ENCODE measurements at regions not wholly inside any gene's neighbourhood (a gene's known extent, or its start where the extent isn't known, plus 50 kb on each side); places are given as distances from the start of the nearest gene placed in this dataset.
"Not testable (repeated sequence)": the region's sequence is repeated elsewhere in the genome, so short reads cannot be mapped to it uniquely, and the experiment has no call there.

DNA sequence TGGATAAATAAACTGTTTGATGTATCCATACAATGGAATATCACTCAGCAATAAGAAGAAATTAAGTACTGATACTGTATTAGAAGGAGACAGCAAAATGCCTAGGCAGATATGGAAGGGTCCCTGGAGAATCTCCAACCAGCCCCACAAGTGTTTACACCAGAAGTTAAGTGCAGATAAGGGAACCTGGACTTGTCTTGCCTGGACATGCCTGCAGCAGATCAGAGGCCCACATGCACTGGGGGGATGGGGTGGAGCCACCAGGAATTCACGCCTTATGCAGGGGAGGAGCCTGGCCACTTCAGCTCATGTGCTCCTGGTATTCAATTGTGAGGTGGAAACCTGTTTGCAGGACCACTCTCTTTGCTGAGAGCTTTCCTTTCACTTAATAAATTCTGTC, 356.9 kb downstream of the TUBA3C start:
- not testable (repeated sequence) for DNase-seq (ENCODE audit: low read depth)

DNA sequence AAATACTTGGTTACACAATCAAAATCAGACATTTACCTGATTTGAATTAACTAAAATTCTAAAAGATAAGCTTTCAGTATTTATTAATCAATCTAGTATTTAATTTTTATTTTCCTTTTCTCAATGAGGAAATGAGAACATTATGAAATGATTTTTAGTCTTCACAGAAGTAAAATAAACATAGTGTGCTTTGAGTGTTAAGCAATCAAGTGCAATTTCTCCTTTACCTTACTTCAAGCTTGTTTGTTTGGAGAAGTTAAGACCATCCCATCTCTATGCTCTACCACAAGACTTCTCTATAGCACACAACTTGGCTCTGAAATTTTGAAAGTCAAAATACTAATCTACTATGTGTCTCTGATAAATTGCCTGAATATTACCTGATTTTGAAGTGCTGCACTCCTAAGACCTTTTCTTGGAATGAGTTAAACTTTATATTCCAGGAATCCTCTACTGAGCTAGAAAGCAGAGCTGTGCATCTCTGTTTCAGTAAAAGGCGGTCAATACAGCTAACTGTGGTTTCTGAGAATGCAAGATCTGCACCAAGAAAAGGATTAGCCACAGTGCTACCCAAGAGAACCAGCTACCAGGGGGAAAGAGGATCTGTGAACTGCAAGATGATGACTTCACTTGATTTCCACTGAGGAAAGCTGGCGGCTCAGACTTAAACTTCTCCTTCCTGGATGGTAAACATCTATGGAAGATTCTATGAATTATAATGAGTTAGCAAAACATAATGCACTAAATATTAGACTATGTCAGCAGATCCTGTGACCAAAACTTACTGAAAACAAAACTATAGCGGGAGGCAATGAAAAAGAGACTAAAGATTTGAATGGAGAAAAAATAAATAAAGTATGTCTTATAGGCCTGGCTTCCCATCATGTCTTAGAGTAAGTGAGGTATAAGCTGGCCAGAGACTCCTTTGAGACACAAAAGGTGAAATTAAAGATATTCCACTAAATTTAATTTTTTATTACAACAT, 358.7 kb downstream of the TUBA3C start:
- DNase-seq (ENCODE audit: low read depth) = not testable (repeated sequence)

DNA sequence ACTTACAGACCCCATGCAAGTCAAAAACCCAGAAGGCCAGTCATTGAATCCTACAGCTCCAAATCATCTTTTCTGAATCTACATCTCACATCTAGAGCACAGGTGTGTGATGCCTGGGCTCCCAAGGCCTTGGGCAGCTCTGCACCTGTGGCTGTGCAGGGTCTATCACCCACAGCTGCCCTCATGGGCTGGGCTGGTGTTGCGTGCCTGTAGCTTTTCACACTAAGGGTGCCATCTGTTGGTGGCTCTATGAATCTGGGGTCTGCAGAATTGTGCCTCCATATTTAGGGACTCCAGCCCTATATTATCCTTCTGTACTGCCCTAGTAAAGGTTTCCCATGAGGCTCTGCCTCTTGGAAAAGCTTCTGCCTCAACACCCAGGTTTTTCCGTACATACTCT, 407.6 kb downstream of the TUBA3C start:
- not testable (repeated sequence) for DNase-seq (ENCODE audit: low read depth)

DNA sequence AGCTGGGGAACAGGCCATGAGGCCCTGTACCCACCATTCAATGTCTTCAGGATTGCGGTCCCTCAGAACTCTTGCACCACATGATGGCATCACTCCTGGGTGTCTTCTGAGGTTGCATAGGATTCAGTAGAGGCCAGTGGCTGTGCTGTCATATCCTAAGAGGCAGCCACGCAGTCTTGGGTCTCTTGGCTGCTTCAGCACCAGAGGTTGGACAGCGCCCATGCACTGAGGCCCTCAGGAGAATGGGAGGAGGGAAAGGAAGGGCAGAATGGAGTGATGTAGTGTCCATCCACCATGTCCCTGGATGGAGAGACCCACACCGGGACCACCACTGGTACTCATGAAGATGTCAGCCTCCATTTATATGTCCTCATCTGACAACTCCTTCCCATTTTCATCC, 439.9 kb downstream of the TUBA3C start:
- DNase-seq (ENCODE audit: low read depth) = not testable (repeated sequence)

DNA sequence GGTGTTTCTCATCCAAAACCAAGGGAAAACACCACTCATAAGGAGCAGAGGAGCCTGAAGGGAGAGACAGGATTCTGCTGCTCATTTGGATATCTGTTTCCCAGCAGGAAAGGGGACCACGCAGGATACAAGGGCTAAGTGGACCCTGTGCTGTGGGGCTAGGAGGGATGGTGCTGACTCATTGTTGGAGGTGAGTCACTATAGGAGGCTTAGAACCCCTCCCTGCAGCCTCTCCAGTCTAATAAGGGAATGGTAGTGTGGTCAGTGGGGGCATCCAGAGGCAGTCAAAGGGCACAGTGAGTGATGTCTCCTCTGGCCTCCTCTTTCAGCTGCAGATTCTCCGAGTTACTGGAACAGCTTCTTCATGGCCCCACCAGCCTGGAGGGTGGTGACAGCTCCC, 442.3 kb downstream of the TUBA3C start:
- no peak for DNase-seq (ENCODE audit: low read depth)

DNA sequence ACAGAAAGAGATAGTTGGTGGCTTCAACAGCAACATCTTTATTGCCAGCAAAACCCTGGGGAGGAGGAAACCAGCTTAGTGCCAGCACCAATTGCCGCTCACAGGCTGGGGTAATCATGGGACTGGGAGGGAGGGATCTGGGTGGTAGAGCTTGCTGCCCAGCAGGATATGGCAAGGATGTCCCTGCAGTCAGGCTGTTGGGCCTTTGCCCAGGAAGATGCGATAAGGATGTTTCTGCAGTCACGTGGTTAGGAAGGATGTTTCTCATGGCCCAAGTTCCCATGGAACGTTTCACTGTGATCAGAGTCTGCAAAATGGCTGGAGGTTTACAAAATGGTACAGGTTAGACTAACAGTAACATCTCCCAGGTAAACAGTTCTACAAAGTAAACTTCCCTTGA, 443.5 kb downstream of the TUBA3C start:
- DNase-seq (ENCODE audit: low read depth) = not testable (repeated sequence)

DNA sequence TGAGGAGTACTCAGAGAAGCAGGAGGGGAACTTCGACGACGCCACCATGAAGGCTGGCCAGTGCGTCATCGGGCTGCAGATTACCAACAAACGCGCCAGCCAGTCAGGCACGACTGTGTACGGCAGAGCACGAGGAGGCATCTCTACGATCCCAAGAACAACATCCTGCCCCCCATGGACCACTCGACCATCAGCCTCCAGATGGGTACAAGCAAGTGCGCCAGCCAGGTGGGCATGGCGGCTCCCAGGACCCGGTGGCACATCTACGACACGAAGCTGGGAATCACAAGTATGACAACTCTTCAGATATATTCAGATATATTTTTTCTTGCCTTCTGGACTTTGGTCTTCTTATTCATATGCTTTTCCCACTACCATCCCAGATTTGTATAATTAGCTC, 454.5 kb downstream of the TUBA3C start:
- not testable (repeated sequence) for DNase-seq (ENCODE audit: low read depth)

DNA sequence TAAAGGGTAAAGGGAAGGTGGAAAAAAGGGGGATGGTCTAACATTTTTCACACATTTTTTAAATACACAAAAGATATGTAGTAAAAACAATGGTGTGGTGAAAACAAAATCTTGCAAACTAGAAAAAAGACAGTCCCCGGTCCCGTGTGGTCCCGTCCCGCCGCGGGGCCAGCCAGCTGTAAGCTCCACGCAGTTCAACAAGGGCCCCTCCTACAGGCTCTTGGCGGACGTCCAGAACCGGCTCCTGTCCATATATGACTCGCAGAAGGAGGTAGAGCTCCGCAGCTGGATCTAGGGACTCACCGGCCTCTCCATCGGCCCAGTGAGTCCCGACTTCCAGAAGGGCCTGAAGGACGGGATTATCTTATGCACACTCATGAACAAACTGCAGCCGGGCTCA, 455.1 kb downstream of the TUBA3C start:
- not testable (repeated sequence) for DNase-seq (ENCODE audit: low read depth)

DNA sequence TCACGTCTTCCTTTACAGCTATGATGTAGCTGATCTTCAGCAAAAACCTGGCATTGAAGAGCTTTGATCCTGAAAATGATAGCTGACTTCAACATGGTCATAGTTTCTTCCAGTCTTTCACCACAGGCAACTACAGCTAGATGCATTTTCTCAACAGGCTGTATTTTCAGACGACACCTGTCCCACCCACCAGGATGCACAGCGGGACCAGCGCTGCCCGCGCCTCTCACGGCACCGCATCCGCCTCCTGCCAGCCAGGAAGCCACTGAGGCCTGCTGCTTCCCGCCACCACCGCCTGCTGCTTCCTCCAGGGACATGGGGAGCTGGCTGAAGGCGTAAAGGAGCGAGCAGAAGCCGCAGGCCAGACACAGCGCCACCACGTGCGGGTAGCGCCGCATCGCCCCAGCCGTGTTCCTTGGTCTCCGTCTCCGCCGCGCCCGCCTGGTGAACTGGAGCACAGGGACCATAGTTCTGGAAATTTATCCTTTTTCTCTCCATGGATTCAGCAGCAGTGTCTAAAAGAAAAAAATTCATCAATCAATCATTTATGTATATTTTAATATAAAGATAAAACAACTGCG, 456.3 kb downstream of the TUBA3C start:
- DNase-seq (ENCODE audit: low read depth) = not testable (repeated sequence)

DNA sequence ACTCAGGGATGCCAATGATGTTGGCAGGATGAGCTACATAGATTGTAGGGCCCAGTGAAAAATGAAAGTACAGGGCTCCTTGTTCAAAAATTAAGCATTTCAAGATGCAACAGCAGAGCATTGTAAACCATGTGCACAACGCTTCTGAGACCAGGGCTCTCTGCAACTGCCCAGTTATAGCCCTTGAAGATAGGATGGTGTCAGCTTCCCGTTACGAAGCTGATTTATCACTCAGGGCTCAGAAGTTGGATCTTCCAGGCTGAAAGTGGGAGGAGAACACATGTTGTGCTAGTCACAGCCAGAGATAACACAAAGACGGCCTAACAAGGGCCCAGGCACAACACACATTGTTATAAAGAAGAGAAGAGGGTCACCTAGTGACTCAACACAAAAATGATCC, 466.7 kb downstream of the TUBA3C start:
- DNase-seq (ENCODE audit: low read depth) = no peak

DNA sequence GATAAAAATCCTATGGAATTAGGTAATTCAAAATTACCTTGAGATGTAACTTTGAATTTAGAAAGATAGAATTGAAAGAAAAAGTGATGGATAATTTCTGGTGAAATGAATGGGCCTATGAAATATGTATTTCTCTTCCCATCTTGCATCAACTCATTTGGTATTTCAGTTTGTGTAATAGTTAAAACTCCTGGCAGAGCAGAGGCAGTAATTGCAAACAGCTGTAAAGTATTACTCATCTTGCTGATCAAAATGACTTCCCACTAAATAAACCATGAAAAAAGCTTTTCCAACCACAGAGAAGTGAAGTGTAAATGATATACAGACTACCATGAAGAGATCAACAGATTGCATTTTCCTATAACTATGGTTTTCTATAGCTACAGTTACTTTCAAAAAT, 471.0 kb downstream of the TUBA3C start:
- not testable (repeated sequence) for DNase-seq (ENCODE audit: low read depth)

DNA sequence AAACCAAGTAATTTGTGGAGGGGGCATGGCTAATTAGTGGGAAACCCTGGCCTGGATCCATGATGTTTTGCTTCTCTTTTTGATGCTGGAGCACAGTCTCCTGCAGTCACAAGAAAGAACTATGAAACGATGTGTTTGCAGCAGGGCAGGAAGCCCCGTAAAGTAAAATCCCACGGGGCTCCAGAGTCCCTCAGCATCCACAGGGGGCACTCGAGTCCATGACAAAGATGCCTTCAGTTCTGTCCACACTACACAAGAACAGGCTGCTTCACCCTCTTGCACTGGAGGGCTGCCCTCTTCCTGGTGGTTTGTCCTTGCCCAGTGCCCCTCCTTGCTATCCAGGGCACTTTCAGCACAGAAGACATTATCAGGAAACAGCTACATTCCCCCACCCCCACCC, 475.1 kb downstream of the TUBA3C start:
- DNase-seq (ENCODE audit: low read depth) = not testable (repeated sequence)

DNA sequence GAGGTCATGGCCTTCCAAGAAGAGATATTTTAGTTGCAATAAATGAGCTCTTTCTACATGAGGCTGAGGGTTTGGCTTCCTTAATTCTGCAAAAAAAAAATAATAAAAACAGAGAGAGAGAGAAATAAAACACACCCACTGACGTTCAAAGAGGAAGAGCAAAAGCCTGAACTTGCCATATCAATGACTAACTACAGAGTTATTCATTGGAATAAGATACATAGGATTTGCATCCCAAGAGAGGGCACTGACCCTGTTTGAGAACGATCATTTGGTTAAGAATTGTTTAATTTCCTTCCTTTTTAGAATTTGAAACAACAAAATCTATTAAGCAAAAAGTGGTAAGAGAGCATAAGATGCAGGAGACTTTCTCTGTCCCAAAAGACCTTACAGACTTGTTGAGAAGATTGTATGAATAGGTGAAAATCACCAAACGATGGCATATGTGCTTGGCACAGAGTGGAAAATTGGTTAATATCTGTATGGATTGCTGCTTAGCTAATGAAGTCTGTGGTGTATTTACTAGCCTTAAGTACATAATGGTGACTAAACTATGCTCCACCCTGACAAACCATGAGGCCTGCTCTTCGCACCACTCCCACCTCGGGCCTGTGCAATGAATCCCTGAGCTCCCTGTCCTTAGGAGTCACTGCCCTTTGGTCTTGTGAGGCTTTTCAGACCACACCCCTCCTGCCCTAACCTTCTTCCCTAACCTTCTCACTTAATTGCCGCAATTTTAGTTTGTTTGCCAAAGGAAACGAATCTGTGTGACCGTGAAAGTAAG, 479.0 kb downstream of the TUBA3C start:
- not testable (repeated sequence) for DNase-seq (ENCODE audit: low read depth)

DNA sequence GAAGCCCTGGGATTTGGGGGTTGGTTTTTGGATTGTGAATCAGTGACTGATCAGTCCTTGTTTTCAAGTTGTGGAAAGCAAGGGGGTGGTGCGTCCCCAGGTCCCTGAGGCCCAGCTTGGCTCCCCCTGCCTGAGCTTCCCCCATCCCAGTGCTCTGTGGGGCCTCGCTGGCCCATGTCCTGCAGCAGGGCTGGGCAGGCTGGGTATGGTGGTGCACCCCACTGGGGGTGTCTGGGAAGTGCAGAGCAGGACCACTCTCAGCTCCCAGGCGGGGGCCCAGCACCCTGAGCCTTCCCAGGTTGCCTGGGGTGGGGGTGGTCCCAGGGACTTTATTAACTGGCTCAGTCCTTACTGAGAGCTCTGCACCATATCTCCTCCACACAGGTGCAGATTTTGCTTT, 483.3 kb downstream of the TUBA3C start:
- not testable (repeated sequence) for DNase-seq (ENCODE audit: low read depth)

DNA sequence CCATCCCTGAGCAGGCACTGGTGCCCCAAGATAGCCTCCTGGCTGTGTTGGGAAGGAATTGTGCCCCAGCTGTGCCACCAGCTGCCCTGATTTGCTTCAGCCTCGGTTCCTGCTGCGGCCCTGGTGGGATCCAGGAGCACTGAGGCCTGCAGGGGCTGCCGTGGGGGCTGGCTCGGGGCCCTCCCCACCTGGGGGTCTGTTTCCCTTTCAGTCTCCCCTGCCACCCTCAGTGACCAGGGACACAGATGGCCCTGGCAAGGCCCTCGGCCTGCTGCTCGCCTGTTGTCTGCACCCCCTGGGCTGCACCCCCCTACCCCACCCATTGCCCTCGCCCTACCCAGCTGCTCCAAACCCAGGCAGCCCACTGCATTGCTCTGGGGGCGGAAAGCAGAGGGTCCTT, 483.8 kb downstream of the TUBA3C start:
- not testable (repeated sequence) for DNase-seq (ENCODE audit: low read depth)

DNA sequence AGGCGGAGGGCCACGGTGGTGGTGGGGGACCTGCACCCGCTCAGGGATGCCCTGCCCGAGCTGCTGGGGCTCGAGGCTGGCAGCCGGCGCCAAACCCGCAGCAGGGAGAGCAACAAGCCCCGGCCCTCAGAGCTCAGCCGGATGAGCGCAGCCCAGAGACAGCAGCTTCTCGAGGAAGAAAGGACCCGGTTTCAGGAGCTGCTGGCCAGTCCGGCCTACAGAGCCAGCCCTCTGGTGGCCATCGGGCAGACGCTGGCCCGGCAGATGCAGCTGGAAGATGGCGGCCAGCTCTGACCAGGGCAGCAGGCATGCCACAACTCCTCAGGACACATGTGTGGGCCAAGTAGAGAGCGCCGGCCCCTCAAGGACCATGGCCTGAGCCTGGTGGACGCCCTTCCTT, 484.4 kb downstream of the TUBA3C start:
- not testable (repeated sequence) for DNase-seq (ENCODE audit: low read depth)

DNA sequence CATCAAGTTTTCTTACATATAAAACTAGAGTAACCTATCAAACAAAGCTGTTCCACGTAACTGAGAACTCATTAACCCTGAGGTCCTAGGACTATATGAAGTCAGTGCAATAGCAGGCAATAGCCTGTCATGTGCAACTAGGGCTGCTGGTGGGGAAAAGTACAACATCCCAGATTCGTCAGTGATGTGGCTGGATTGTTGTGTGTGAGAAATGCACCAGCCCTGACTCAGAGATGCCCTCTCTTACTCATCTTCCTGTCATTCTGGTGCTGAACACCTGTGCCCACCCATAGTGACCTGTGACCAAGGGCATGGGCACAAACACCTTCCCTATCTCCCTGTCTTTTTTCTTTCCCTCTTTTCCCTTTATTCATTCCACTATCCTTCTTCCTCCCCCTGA, 504.2 kb downstream of the TUBA3C start:
- DNase-seq (ENCODE audit: low read depth) = not testable (repeated sequence)

DNA sequence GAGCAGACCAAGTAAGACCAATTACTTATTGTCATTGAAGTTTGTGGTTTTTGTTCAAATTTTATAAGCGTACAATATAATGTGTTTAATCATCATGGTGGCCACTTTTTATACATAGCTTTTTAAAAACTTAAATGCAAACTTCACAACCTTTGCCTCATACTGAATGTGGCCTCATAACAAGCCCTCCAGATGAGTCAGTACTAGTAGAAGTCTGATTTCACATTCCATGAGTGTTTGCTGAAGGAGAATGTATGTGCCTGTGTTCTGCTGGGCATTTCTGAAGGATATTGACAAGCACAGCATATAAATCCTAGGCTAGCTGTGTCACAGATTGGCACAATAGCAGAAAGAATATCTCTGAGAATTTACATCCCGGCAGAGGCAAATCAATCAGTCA, 506.4 kb downstream of the TUBA3C start:
- DNase-seq (ENCODE audit: low read depth) = not testable (repeated sequence)

DNA sequence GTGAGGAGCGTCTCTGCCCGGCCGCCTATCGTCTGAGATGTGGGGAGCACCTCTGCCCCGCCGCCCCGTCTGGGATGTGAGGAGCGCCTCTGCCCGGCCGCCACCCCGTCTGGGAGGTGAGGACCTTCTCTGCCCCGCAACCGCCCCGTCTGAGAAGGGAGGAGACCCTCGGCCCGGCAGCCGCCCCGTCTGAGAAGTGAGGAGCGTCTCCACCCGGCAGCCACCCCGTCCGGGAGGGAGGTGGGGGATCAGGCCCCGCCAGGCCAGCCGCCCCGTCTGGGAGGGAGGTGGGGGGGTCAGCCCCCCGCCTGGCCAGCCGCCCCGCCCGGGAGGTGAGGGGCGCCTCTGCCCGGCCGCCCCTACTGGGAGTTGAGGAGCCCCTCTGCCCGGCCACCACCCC, 507.8 kb downstream of the TUBA3C start:
- not testable (repeated sequence) for DNase-seq (ENCODE audit: low read depth)

DNA sequence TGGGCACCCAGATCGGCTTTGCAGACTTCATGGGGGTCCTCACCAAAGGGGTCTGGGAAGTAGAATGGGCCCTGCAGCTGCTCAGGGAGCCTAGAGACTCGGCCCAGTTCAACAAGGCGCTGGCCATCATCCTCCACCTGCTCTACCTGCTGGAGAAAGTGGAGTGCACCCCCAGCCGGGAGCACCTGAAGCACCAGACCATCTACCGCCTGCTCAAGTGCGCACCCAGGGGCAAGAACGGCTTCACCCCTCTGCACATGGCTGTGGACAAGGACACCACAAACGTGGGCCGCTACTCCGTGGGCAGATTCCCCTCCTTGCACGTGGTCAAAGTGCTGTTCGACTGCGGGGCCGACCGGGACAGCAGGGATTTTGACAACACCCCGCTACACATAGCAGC, 515.0 kb downstream of the TUBA3C start:
- not testable (repeated sequence) for DNase-seq (ENCODE audit: low read depth)

DNA sequence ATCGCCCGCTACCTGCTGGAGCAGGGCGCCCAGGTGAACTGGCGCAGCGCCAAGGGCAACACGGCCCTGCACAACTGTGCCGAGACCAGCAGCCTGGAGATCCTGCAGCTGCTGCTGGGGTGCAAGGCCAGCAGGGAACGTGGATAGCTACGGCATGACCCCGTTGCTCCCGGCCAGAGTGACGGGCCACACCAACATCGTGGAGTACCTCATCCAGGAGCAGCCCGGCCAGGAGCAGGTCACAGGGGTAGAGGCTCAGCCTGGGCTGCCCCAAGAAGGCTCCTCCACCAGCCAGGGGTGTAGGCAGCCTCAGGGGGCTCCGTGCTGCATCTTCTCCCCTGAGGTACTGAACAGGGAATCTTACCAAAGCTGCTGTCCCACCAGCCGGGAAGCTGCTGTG, 515.9 kb downstream of the TUBA3C start:
- DNase-seq (ENCODE audit: low read depth) = not testable (repeated sequence)

DNA sequence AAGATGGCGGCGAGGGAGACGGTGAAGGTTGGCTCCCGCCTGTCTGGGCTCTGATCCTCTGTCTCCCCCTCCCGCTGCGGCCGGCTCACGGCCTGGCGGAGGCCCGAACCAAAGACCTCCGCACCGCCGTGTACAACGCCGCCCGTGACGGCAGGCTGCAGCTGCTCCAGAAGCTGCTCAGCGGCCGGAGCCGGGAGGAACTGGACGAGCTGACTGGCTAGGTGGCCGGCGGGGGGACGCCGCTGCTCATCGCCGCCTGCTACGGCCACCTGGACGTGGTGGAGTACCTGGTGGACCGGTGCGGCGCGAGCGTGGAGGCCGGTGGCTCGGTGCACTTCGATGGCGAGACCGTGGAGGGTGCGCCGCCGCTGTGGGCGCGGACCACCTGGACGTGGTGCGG, 516.5 kb downstream of the TUBA3C start:
- DNase-seq (ENCODE audit: low read depth) = not testable (repeated sequence)
